Large intestine (tissue), 3 donors: ENCODE measurements at regions not wholly inside any gene's neighbourhood (a gene's known extent, or its start where the extent isn't known, plus 50 kb on each side); places are given as distances from the start of the nearest gene placed in this dataset.
A peak's percentile ranks its signal among the peaks of the same experiment; 100 is the strongest.

Experiments used
- DNase-seq, 2 donors: peaks; one replicate each; pipeline versions ENCODE4 v3.0.0 to v3.0.0-alpha.2; 2013
- H3K27ac ChIP-seq: one replicate; pipeline ENCODE4 v1.5.1; 2013; ENCODE audit warnings: low read length
- H3K27me3 ChIP-seq: 2 replicates; pipeline ENCODE4 v1.6.1; 2013; ENCODE audit warnings: low read length; ENCODE audit not compliant: control insufficient read depth, insufficient read depth
- H3K36me3 ChIP-seq: 2 replicates; pipeline ENCODE4 v1.6.1; 2013; ENCODE audit warnings: low read length; ENCODE audit not compliant: control insufficient read depth, insufficient read depth
- H3K4me1 ChIP-seq: one replicate; pipeline ENCODE4 v1.6.1; 2013; ENCODE audit warnings: low read length; ENCODE audit not compliant: control insufficient read depth, insufficient read depth
- H3K4me3 ChIP-seq: one replicate; pipeline ENCODE4 v1.5.1; 2013; ENCODE audit warnings: low read length
- H3K9me3 ChIP-seq: one replicate; pipeline ENCODE4 v1.6.1; 2013; ENCODE audit warnings: mild to moderate bottlenecking, low read depth, low read length, moderate library complexity; ENCODE audit not compliant: control insufficient read depth
- WGBS: methylation state at CpG from one replicate; pipeline ENCODE4 v1.1.5; 2013; ENCODE audit warnings: low lambda C conversion rate; ENCODE audit not compliant: insufficient coverage; 5-methylcytosine and 5-hydroxymethylcytosine counted together

- no peaks in the 10 kb centered on the region for H3K36me3 ChIP-seq
- no peaks in the 10 kb centered on the region for H3K27me3 ChIP-seq
- no peak for DNase-seq
- H3K9me3 ChIP-seq = no peaks in the 10 kb centered on the region
- no peak overlapping the region for H3K27ac ChIP-seq
- 80% methylated on average over 2 of the region's 7 CpGs for WGBS
- no peaks in the 10 kb centered on the region for H3K4me1 ChIP-seq
- no peak overlapping the region for H3K4me3 ChIP-seq
Measured at GRCh38 chr18:25780105-25780504, 310.3 kb downstream of the SS18 start.

- H3K27me3 ChIP-seq = no peaks in the 10 kb centered on the region
- no peaks in the 10 kb centered on the region for H3K9me3 ChIP-seq
- H3K4me3 ChIP-seq = no peak overlapping the region
- peak; percentile 65 to 80 for DNase-seq
- no peak overlapping the region for H3K27ac ChIP-seq
- no CpG with 5 or more reads among the region's 3 CpGs for WGBS
- no peaks in the 10 kb centered on the region for H3K36me3 ChIP-seq
- H3K4me1 ChIP-seq = no peaks in the 10 kb centered on the region
Measured at GRCh38 chr18:25771796-25772195, 318.6 kb downstream of the SS18 start.

- DNase-seq = no peak
- H3K9me3 ChIP-seq = no peaks in the 10 kb centered on the region
- whole genome bisulfite sequencing = 86% methylated on average over 2 of the region's 4 CpGs
Measured at GRCh38 chr18:25764777-25765176, 325.6 kb downstream of the SS18 start.

GRCh38 chr18:25759111-25759510 lies 331.3 kb downstream of the SS18 start:
- no peak for DNase-seq
- no peaks in the 10 kb centered on the region for H3K9me3 ChIP-seq
- H3K36me3 ChIP-seq = no peaks in the 10 kb centered on the region
- H3K27ac ChIP-seq = no peak overlapping the region
- WGBS = 100% methylated on average over 1 of the region's 1 CpG
- H3K4me3 ChIP-seq = no peak overlapping the region
- no peaks in the 10 kb centered on the region for H3K27me3 ChIP-seq
- H3K4me1 ChIP-seq = no peaks in the 10 kb centered on the region

More at GRCh38 chr18:25764777-25765176, 325.6 kb downstream of the SS18 start:
- H3K27me3 ChIP-seq = no peaks in the 10 kb centered on the region
- H3K4me3 ChIP-seq = no peak overlapping the region
- no peaks in the 10 kb centered on the region for H3K36me3 ChIP-seq
- H3K27ac ChIP-seq = no peak overlapping the region
- no peaks in the 10 kb centered on the region for H3K4me1 ChIP-seq

GRCh38 chr18:25743646-25744151 lies 346.7 kb downstream of the SS18 start:
- H3K36me3 ChIP-seq = no peaks in the 10 kb centered on the region
- H3K4me3 ChIP-seq = no peak overlapping the region
- no peaks in the 10 kb centered on the region for H3K9me3 ChIP-seq
- WGBS = no CpG with 5 or more reads among the region's 7 CpGs
- H3K27me3 ChIP-seq = no peaks in the 10 kb centered on the region
- DNase-seq = no peak
- no peak overlapping the region for H3K27ac ChIP-seq
- H3K4me1 ChIP-seq = no peaks in the 10 kb centered on the region

- H3K4me1 ChIP-seq = no peaks in the 10 kb centered on the region
- no peaks in the 10 kb centered on the region for H3K9me3 ChIP-seq
- H3K4me3 ChIP-seq = no peak overlapping the region
- WGBS = no CpG with 5 or more reads among the region's 2 CpGs
- H3K27ac ChIP-seq = no peak overlapping the region
- H3K36me3 ChIP-seq = no peaks in the 10 kb centered on the region
- peaks cover 3% of the 10 kb centered on the region for H3K27me3 ChIP-seq
- no peak for DNase-seq
Measured at GRCh38 chr18:25739376-25739775, 351.0 kb downstream of the SS18 start.

- DNase-seq = no peak
- Histone ChIP-seq H3K27ac (no peak overlapping the region), H3K27me3 (peaks cover 3% of the 10 kb centered on the region), H3K9me3 (no peaks in the 10 kb centered on the region), H3K4me1 (no peaks in the 10 kb centered on the region), H3K36me3 (no peaks in the 10 kb centered on the region), H3K4me3 (no peak overlapping the region)
- WGBS = no CpG with 5 or more reads among the region's 7 CpGs
Measured at GRCh38 chr18:25737710-25738311, 352.6 kb downstream of the SS18 start.

- no CpG with 5 or more reads among the region's 5 CpGs for WGBS
- no peaks in the 10 kb centered on the region for H3K36me3 ChIP-seq
- no peaks in the 10 kb centered on the region for H3K9me3 ChIP-seq
- no peaks in the 10 kb centered on the region for H3K4me1 ChIP-seq
- H3K4me3 ChIP-seq = no peak overlapping the region
- H3K27me3 ChIP-seq = peaks cover 3% of the 10 kb centered on the region
- DNase-seq = no peak
- no peak overlapping the region for H3K27ac ChIP-seq
Measured at GRCh38 chr18:25736516-25736915, 353.9 kb downstream of the SS18 start.

- Histone ChIP-seq H3K36me3 (no peaks in the 10 kb centered on the region), H3K27me3 (peaks cover 3% of the 10 kb centered on the region), H3K4me1 (no peaks in the 10 kb centered on the region), H3K4me3 (no peak overlapping the region), H3K9me3 (no peaks in the 10 kb centered on the region), H3K27ac (no peak overlapping the region)
- 52% methylated on average over 2 of the region's 8 CpGs for WGBS
- no peak for DNase-seq
Measured at GRCh38 chr18:25735459-25735858, 355.0 kb downstream of the SS18 start.

GRCh38 chr18:25734336-25734735 lies 356.1 kb downstream of the SS18 start:
- Histone ChIP-seq H3K4me3 (no peak overlapping the region), H3K27ac (no peak overlapping the region), H3K27me3 (peaks cover 3% of the 10 kb centered on the region), H3K4me1 (no peaks in the 10 kb centered on the region), H3K9me3 (no peaks in the 10 kb centered on the region), H3K36me3 (no peaks in the 10 kb centered on the region)
- WGBS = no CpG with 5 or more reads among the region's 2 CpGs
- no peak for DNase-seq

- Histone ChIP-seq H3K4me3 (no peak overlapping the region), H3K4me1 (no peaks in the 10 kb centered on the region), H3K36me3 (no peaks in the 10 kb centered on the region), H3K27me3 (peaks cover 3% of the 10 kb centered on the region), H3K27ac (no peak overlapping the region), H3K9me3 (no peaks in the 10 kb centered on the region)
- DNase-seq = no peak
- WGBS = 67% methylated on average over 1 of the region's 2 CpGs
Measured at GRCh38 chr18:25732862-25733261, 357.6 kb downstream of the SS18 start.
